ENCODE measurements at regions not wholly inside any gene's neighbourhood (a gene's known extent, or its start where the extent isn't known, plus 50 kb on each side); places are given as distances from the start of the nearest gene placed in this dataset.

GRCh38 chr12:92634730-92635129, 68.1 kb upstream of the PLEKHG7 start:
- TF ChIP-seq POLR2AphosphoS5 (IDR thresholded peaks at IDR 0.05; ENCODE audit: low read depth, low read length) (no peak), CTCF (IDR thresholded peaks at IDR 0.05) (no peak), SIN3A (IDR thresholded peaks at IDR 0.05; ENCODE audit: borderline replicate concordance, insufficient read depth, low read depth, low read length) (no peak), REST (IDR thresholded peaks at IDR 0.05; ENCODE audit: insufficient read depth in 1 of 2, low read depth in 2 of 2, low read length in 1 of 2) (no peak)
